Cardiac septum (tissue), 1 donor: ENCODE measurements at regions not wholly inside any gene's neighbourhood (a gene's known extent, or its start where the extent isn't known, plus 50 kb on each side); places are given as distances from the start of the nearest gene placed in this dataset.
A peak's percentile ranks its signal among the peaks of the same experiment; 100 is the strongest.
"Not testable (repeated sequence)": the region's sequence is repeated elsewhere in the genome, so short reads cannot be mapped to it uniquely, and the experiment has no call there.

Experiments
- DNase-seq: peaks from one replicate; pipeline ENCODE4 v3.0.0-alpha.2; 2020; ENCODE audit warnings: low spot score
- intact Hi-C: fragments of 100-400 bp; cut with DNase I; formaldehyde crosslinking; loops from one replicate; pipeline ENCODE4 v1.14.0; 2022
- donor health status: DM: no; HTN: no; CAD: no.

DNA sequence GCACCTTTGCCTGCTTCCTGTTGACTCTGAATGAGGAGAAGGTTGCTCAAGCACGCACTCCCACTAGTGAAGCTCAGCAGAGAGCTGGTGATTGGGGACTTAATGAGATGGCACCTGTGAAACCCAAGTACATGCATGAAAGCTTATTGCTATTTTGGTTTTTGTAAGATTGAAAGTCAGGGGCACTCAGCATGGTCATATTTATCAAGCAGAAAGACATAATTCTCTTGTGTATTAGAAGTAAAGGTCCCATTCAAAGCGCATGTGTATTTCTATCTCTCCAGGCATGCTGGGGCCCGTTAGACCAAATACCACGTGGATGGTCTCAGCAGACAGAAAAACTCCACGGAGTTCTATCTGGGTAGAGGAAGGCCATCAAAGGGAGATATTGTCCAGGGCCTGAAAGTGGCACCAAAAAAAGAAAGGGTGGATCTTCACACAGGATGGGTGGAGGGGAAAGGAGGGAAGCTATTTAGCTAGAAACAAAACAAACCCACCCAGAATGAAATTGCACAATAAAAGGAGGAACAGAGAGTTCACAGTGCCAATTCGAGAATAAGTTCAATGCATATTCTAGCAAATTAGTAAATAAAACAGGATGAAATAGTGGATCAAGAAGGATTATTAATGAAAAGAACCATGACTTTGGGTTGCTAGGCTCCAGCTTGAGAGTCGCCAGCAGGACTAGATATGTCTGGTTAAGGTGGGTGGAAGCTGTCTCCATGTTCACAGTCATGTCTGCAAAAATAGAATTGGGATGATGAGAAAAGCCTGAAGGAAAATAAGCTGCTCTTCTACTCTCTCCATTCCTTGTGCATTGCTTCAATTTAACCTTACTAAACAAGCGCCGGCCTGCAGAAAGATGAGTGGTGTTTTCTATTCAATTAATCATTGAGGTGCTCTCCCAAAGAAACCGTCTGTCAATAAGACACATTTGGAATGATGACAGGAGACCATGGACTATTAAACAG lies 224.9 kb upstream of the DTNBP1 start:
- intact Hi-C loops, result no loop called here

DNA sequence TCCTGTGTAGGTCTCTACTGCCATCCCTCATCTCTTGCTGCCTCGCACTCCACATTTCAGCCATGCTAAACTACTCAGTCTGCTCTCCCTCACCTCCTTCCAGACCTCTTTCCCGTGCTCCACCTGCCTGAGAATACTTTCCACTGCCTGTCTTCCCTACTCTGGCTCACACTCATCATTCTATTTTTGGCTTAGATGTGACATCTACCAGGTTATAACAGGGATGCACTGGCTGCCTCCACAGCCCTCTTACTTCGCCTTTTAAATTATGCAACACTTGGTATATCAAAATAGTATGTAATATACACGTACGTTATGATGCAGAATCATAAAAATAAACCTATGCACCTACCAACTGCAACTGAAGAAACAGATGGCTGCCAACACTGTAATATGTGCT lies 222.8 kb upstream of the DTNBP1 start:
- intact Hi-C loops, result no loop called here
- no peak for DNase-seq

More for the DNA sequence above, 224.9 kb upstream of the DTNBP1 start:
- DNase-seq, result no peak

DNA sequence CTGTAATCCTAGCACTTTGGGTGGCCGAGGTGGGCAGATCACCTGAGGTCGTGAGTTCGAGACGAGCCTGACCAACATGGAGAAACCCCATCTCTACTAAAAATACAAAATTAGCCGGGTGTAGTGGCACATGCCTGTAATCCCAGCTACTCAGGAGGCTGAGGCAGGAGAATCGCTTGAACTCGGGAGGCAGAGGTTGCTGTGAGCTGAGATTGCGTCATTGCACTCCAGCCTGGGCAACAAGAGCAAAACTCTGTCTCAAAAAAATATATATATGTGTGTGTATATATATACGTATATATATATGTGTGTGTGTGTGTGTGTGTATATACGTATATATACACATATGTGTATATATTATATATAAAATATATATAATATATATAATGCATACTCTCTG lies 220.8 kb upstream of the DTNBP1 start:
- DNase-seq, intact Hi-C loops: not testable (repeated sequence)

DNA sequence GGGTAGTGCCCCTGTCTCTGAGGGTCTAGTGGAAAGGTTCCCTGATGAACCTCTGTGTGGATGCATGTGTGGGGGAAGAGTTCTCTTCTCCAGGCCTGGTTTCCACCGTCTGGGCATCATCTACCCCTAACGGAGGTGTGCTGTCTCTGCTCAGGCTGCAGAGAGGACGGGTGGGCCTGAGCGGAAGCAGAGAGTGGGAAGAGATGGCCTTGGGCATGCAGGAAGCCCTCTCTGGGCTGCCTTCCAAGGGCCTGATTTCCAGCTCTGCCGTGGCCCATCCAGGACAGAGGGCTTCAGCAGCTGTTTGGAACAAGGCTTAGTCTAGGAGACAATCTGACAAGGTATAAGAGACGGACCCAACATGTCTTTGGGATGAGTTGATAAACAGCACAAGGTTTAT lies 220.1 kb upstream of the DTNBP1 start:
- intact Hi-C loops, result no loop called here
- no peak for DNase-seq

DNA sequence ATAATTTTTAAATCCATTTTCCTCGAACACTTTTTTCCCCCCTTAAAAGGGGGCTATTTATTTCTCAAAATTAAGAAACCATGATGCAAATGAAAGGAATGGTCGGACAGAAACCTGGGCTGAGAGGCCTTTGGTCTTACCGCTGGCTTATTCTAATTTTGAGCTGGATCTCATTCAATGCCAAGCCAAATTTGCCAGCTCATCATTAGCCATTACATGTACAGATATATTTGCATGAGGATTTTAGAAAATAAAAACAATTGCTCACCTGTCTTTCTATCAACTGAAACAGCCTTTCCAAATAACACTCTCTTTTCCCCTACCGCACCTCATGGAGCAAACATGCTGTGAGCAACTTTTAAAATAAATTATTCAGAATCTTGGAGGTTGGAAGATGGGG lies 219.5 kb upstream of the DTNBP1 start:
- intact Hi-C loops, result no loop called here
- no peak for DNase-seq

DNA sequence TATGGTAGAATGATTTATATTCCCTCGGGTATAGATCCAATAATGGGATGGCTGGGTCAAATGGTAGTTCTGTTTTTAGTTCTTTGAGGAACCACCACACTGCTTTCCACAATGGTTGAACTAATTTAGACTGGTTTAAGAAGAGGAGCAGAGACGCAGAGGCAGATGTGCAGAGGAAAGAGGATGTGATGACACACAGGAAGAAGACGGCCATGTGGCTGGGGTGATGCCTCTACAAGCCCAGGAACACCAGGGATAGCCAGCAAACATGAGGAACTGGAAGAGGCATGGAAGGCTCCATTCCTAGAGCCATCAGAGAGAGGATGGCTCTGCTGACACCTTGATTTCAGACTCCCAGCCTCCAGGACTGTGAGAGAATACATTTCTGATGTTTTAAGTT lies 218.3 kb upstream of the DTNBP1 start:
- DNase-seq, result no peak
- intact Hi-C loops, result no loop called here

DNA sequence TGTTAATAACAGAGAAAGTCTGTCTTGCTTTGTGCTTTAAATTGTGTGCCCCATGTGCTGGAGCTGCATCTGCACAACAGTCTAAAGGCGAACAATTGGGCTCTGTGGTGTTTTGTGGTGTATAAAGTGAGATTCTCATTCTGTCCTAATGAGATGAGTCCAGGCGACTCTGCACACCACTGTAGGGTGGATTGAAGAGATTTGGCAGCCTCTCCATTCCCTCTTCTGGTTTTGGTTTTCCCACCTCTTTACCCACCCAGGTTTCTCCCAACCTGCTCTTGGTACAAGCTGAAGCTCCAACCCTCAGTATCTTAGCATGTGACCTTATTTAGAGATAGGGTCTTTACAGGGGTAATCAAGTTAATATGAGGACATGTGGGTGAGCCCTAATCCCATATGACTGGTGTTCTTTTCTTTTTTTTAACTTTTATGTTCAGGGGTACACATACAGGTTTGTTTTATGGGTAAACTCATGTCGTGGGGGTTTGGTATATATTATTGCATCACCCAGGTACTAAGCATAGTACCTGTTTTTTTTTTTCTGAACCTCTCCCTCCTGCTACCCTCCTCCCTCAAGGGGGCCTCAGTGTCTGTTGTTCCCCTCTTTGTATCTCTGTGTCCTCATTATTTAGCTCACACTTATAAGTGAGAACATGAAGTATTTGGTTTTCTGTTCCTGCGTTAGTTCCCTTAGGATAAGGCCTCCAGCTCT lies 217.6 kb upstream of the DTNBP1 start:
- intact Hi-C loops, result no loop called here
- no peak for DNase-seq

DNA sequence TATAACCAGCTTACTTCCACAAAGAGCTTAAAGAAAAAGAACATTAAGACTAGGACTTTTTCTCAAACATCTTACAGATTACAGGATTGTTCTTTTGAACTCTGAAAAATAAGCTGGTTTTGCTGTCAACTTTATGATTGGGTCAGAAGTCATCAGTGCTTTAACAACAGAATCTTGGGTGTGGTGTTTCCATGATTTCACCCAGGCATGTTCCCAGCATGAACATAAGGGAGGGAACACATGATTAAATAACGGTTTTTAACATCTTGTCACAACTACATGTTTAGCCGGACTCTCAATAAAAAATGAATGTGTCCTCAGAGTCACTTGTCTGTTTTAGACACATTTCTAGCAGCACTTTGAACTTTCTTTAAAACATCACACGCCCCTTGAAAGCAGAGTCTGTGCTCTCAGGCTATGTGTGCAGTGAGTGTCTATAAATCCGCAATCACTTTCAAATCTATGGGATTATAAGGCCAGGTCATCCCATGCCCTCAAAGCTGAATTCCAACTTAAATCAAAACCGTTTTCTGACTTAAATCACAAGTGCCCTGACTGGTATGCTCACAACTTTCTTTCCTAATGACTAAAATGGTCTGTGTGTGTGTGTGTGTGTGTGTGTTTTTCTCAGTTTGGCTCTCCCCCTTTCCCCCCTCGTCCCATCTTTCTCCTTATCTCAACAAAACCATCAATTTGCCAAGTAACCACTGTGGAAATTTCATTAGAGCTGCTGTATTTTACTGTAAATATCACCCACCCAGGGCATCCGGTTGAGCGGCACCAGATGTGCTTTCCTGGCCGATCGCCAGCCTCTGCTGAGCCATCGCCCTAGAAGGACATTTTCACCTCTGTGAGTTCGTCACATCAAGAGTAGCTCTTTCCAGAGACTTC lies 216.8 kb upstream of the DTNBP1 start:
- intact Hi-C loops, result no loop called here
- peak; percentile 82 for DNase-seq

DNA sequence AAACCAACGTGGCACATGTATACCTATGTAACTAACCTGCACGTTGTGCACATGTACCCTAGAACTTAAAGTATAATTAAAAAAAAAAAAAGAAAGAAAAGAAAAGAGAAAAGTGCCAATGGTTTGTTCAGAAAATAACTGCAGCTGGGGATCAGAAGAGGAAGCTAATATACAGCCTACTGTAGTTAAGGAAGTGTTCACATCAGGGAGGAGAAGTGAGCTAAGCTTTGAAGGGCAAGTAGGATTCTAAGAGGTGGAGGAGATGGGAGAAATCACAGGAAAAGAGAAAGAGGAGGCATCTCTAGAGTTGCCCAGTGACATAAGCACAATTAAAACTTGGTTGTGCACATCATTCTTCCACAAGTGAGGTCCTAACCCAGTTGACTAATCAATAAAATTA lies 214.4 kb upstream of the DTNBP1 start:
- intact Hi-C loops, result no loop called here
- no peak for DNase-seq

DNA sequence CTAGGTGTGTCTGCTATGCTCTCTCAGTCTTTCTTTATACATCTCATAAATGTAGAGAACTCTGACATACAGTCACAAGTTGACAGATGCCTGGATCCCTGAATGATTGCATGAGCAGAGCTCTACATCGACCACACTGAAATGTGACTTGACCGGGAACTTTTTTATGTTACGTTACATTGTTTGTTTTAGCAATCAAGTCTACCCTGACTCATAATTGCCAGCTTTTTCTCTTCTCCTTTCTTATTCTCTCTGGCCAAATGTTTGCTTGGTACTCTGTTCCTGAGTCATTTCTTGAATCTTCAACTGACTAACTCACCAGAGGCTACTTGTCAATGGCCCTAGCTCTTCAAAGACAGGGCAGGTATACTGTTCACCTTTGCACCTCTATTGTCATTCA lies 213.6 kb upstream of the DTNBP1 start:
- intact Hi-C loops, result no loop called here
- DNase-seq, result no peak

DNA sequence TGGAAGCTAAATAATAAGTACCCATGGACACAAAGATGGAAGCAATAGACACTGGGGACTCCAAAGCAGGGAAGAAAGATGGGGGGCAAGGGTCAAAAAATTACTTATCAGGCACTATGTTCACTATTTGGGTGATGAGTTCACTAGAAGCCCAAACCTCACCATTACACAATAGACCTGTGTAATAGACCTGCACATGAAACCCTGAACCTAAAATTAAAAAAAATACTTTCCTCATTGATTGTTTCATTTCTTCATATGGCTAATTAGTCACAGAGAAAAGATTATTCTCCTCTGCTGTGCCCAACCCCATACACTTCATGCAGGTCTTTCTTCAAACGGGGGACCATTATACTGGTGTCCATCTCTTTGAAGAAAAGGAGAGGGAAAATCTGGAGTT lies 213.0 kb upstream of the DTNBP1 start:
- intact Hi-C loops, result no loop called here
- no peak for DNase-seq

DNA sequence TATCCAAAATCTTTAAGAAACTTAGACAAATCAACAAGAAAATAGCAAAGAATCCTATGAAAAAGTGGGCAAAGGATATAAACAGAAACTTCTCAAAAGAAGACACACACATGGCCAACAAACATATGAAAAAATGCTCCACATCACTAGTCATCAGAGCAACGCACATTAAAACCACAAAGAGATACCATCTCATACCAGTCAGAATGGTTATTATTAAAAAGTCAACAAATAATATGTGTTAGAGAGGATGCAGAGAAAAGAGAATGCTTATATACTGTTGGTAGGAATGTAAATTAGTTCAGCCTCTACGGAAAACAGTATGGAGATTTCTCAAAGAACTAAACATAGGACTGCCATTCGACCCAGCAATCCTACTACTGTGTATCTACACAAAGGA lies 212.0 kb upstream of the DTNBP1 start:
- intact Hi-C loops, result no loop called here

DNA sequence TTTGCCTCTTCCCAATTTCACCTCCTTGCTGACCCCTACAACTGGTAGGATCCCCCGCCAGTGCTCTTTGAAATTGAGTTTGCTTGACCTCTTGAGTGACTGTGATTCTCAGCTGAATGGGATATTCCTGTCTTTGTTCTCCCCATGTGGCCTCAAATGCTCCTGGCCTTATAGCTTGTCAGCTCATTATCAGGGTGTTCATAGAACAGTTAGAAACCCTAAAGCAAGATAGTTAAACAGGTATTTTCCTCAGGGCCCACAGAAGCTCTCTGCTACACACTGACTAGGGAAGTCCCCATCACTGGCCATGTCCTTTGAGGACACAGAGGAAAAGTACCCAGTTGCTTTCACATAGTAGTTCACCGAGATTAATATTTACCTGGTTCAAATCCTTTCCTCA lies 211.5 kb upstream of the DTNBP1 start:
- DNase-seq, result no peak
- intact Hi-C loops, result no loop called here

More for the DNA sequence above, 212.0 kb upstream of the DTNBP1 start:
- no peak for DNase-seq

DNA sequence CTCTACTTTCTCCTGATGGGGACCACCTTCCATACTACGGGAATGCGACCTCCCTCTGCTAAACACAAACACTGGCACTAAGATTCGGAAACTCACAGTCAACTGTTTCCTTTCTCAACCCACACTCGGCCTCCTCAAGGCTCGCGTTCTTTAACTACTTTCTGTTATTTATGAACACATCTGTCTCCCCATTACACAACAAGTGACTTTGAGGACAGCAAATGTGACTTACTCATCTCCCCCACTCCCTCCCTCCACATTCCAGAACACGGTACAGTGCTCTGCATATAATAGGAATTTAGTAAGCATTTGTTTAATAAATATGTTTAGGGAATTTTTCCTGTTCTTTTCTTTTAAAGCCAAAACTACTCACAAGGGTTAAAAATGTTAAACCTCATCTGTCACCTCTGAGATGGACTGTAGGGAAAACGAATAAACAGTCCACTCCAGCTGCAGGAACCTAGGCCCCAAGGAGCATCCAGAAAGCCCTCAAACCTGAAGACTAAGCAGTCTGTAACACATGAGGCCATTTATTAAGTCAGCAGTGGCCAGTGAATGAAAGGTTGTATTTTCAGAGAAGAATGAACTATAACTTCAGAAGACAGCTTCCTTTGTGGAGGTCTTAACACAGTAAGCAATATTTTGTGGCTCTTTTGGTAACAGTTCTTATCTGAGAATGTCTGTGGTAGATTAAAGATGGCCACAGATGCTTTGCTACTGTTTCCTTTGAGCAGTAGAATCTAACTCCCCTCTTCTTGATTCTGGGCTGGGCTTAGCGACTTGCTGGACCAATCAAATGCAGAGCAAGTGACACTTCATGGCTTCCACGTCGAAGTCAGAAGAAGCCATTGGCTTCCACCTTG lies 209.6 kb upstream of the DTNBP1 start:
- no peak for DNase-seq
- intact Hi-C loops, result no loop called here

DNA sequence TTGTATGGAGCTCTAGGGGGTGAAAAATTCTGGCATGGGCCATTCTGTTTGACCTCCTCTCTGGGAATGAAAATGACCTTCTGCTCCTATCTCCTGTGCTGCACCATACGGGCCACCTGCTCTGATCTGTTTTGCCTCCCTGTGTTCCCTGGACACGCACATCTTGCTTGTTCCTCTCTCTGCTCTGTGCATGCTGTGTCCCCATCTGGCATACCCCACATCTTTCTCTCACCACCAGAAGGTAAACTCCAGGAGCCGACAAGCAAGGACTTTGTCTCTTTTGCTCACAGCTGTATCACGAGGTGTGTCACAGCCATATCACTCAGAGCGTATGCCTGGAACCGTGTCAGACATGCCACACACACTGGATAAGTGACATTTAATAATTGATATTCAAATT lies 208.4 kb upstream of the DTNBP1 start:
- no peak for DNase-seq
- intact Hi-C loops, result no loop called here

DNA sequence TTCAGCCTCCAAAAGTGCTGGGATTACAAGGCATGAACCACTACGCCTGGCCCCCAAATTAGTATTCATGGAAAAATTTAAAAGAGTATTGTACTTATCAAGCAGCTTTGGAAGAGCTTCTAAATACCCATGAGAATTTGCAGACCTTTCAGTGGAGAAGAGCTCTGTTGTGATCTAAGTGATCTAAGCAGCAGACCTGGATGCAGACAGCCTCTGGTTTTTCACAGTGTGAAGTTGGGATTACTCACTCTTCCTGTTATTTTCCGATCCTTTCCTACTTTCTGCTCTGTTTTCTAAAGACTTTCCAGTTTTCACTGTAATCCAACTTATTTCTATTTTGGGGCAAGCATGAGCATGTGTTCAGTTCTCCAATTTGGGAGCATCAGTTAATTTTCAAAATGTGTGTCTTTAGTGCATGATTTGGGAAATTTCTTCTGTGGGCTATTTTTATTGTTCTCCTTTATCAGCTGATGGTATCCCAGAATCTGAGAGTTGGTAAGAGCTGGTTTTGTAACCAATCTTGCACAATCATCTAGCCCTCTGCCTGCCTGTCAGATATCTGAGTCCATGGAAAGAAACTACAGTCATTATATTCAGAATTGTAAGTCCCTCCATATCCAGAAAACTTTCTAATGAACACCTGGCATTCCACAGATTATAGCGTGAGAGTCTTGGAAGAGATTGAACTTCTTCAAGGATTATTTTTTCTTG lies 207.7 kb upstream of the DTNBP1 start:
- no peak for DNase-seq
- intact Hi-C loops, result no loop called here

DNA sequence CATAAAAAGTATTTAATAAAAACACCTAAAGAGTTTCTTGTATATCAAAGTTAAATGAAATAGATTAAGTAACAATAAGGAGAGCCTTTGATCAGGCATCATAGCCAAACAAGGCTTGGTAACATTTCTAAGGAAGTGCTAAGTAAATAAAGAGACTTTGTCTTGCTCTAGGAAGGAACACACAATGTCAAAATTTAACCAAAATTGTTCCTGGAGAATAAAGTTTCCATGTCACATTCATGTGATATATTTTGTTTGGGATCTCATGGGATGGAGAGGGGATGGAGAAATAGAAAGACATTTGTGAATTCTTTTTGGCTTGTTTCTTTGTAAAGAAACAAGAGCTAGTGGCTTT lies 201.9 kb upstream of the DTNBP1 start:
- DNase-seq, result no peak
- intact Hi-C loops, result no loop called here

DNA sequence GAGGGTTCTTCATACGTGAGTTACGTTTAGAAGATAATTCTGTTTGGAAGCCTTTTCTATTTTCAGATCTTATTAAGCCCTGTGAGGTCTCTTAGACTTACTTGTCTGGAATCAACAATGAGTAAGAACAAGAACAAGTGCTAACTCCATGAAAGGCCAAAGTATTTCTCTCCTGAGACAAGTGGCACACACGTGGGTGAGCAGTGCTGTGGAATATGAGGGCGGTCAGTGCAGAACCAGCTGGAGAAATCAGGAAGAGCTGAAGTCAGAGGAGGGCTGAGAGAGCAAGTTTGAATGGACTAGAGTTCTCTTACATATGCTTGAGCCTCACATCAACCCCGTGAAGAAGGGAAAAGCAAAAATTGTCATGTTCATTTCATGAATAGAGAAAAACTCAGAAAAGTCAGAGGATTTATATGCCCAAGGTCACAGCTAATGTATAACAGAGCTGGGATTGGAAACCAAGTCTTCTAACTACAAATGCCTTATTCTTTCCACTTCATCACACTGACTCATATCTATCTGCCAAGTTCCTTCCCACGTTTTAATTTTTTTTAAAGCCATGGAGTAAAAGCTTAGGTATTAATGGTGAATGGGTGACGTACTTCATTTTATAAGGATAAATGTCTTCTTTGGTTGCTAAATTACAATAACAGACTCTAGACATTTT lies 201.3 kb upstream of the DTNBP1 start:
- intact Hi-C loops, result no loop called here
- no peak for DNase-seq
